A673 (cell line): ENCODE measurements at regions not wholly inside any gene's neighbourhood (a gene's known extent, or its start where the extent isn't known, plus 50 kb on each side); places are given as distances from the start of the nearest gene placed in this dataset.

Experiments used
- EZH2 ChIP-seq: fragments of 200-600 bp; sonication (generic); IDR thresholded peaks from 2 replicates; pipeline ENCODE4 v1.6.1; 2017; ENCODE audit warnings: borderline replicate concordance, low read depth, mild to moderate bottlenecking, mixed read lengths, antibody characterized with exemption, low read length; ENCODE audit not compliant: poor library complexity, severe bottlenecking
- TF ChIP-seq, protein P1 (sequence below): fragments of 300-800, 200-600 bp; sonication (generic); conservative IDR thresholded peaks from 2 replicates; pipeline ENCODE4 v1.5.1; 2017; ENCODE audit warnings: low read depth, mild to moderate bottlenecking, antibody characterized with exemption, low read length, moderate library complexity, mixed read lengths

DNA sequence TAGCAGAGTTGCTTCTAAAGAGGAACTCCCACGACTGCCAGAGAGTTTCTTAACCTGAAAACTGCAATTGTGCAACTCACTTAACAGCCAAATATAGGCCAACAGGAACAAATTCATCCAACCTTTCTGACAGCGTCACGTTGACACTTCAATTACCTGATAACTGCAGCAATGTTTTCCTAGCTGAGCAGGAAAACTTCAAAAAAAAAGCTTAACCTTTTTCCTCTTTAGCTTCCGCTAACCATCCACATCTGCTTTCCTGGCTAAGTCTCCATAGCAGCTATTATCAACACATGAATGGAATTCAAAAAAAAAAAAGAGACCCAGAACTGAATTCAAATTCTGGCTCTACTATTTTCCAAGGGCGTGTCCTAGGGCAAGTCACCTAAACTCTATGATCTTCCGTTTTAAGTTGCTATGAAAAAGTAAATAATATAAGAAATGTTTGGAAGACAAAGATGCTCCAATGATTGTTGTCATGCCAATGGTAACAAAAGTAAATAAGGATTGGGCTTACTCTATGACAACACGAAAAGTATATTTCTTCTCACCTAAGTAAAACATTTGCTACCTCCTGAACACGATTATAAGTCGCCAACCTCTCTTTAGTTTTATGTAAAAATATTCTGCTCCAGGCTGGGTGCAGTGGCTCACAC, 524.6 kb upstream of the JARID2 start:
- TF ChIP-seq, protein P1, sequence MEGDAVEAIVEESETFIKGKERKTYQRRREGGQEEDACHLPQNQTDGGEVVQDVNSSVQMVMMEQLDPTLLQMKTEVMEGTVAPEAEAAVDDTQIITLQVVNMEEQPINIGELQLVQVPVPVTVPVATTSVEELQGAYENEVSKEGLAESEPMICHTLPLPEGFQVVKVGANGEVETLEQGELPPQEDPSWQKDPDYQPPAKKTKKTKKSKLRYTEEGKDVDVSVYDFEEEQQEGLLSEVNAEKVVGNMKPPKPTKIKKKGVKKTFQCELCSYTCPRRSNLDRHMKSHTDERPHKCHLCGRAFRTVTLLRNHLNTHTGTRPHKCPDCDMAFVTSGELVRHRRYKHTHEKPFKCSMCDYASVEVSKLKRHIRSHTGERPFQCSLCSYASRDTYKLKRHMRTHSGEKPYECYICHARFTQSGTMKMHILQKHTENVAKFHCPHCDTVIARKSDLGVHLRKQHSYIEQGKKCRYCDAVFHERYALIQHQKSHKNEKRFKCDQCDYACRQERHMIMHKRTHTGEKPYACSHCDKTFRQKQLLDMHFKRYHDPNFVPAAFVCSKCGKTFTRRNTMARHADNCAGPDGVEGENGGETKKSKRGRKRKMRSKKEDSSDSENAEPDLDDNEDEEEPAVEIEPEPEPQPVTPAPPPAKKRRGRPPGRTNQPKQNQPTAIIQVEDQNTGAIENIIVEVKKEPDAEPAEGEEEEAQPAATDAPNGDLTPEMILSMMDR, result no peak
- TF ChIP-seq EZH2, result no peak
